ENCODE measurements at regions not wholly inside any gene's neighbourhood (a gene's known extent, or its start where the extent isn't known, plus 50 kb on each side); places are given as distances from the start of the nearest gene placed in this dataset.

DNA sequence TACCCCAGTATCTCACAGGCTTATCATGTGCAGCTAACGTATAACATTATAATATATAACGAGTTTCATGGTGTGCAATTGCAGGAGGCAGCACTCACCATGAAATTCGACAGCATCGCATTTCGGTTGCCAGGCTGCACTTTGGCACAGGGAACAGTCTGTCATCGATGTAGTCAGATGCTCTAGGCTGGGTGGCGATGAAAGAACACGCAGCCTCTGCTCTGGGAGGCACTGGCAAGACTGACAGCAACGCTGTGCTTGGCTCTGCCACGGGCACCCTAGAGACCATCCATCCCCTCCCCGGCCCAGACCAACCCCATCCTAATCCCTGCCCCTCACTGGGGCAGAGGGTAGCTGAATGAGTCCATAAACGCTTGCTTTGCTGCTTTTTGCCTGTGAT is 290.8 kb downstream of the MED10 start:
- dilution Hi-C loops (cut with MboI; ENCODE audit: extremely low pct_ligation_motif_present, low sequenced_read_pairs): no loop called here
- Histone ChIP-seq H3K27me3 (ENCODE audit: control insufficient read depth in 2 of 2, insufficient read depth in 2 of 2, low read length in 2 of 2) (no peaks in the 10 kb centered on the region), H2AFZ (ENCODE audit: low read depth, low read length) (no peak overlapping the region), H3K27ac (ENCODE audit: insufficient read depth, low read depth, low read length) (no peak overlapping the region), H3K36me3 (ENCODE audit: control insufficient read depth in 2 of 2, extremely low read depth in 1 of 2, insufficient read depth in 2 of 2, low read length in 2 of 2) (no peaks in the 10 kb centered on the region), H4K20me1 (replicated peaks; ENCODE audit: control insufficient read depth, extremely low read depth, insufficient read depth, low read length) (no peaks in the 10 kb centered on the region), H3K9ac (replicated peaks; ENCODE audit: extremely low read depth, insufficient read depth, low read length) (no peak overlapping the region), H3K4me2 (ENCODE audit: insufficient read depth, low read length) (no peak overlapping the region), H3K79me2 (ENCODE audit: control insufficient read depth, insufficient read depth, low read length) (no peaks in the 10 kb centered on the region), H3K4me1 (ENCODE audit: control insufficient read depth, extremely low read depth, insufficient read depth, low read length) (no peaks in the 10 kb centered on the region), H3K4me3 (replicated peaks in 1 of 3; ENCODE audit: insufficient read depth in 1 of 3, low read depth in 1 of 3, low read length in 3 of 3) (no peak overlapping the region), H3K9me3 (replicated peaks; ENCODE audit: control insufficient read depth, insufficient read depth, low read length) (peaks cover 3% of the 10 kb centered on the region), H3K9me1 (replicated peaks; ENCODE audit: control insufficient read depth, extremely low read depth, insufficient read depth, low read length) (no peaks in the 10 kb centered on the region)
- FAIRE-seq: no peak
- TF ChIP-seq, protein P1, sequence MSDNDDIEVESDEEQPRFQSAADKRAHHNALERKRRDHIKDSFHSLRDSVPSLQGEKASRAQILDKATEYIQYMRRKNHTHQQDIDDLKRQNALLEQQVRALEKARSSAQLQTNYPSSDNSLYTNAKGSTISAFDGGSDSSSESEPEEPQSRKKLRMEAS (IDR thresholded peaks at IDR 0.05; ENCODE audit: insufficient read depth, insufficient read length): no peak
- TF ChIP-seq, protein P2, sequence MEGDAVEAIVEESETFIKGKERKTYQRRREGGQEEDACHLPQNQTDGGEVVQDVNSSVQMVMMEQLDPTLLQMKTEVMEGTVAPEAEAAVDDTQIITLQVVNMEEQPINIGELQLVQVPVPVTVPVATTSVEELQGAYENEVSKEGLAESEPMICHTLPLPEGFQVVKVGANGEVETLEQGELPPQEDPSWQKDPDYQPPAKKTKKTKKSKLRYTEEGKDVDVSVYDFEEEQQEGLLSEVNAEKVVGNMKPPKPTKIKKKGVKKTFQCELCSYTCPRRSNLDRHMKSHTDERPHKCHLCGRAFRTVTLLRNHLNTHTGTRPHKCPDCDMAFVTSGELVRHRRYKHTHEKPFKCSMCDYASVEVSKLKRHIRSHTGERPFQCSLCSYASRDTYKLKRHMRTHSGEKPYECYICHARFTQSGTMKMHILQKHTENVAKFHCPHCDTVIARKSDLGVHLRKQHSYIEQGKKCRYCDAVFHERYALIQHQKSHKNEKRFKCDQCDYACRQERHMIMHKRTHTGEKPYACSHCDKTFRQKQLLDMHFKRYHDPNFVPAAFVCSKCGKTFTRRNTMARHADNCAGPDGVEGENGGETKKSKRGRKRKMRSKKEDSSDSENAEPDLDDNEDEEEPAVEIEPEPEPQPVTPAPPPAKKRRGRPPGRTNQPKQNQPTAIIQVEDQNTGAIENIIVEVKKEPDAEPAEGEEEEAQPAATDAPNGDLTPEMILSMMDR (IDR thresholded peaks at IDR 0.05; ENCODE audit: extremely low read depth in 1 of 2, insufficient read depth in 1 of 2, low read depth in 1 of 2, low read length in 2 of 2): no peak
- TF ChIP-seq GATA2 (IDR thresholded peaks at IDR 0.05; ENCODE audit: insufficient read depth, insufficient read length, low read depth, low read length) (no peak), EZH2 (IDR thresholded peaks at IDR 0.05; ENCODE audit: borderline replicate concordance, low read depth, low read length, severe bottlenecking) (no peak), POLR2AphosphoS5 (IDR thresholded peaks at IDR 0.05; ENCODE audit: insufficient read depth, low read depth, low read length) (no peak), JUN (IDR thresholded peaks at IDR 0.05; ENCODE audit: borderline replicate concordance, insufficient read depth, insufficient read length, low read depth) (no peak), MYC (IDR thresholded peaks at IDR 0.05; ENCODE audit: low read depth, low read length) (no peak), FOS (IDR thresholded peaks at IDR 0.05; ENCODE audit: borderline replicate concordance, insufficient read depth, low read length) (no peak), POLR2A (IDR thresholded peaks at IDR 0.05; ENCODE audit: low read depth, low read length) (no peak)
- ChIA-PET CTCF (no interaction called here), POLR2A (no interaction called here)
- no peak for DNase-seq (ENCODE audit: low read depth, low spot score)
- intact Hi-C loops (cut with micrococcal nuclease): no loop called here
- no TSS peak for BruUV-seq (replicated peaks)
